NT2/D1 (cell line): ENCODE measurements at regions not wholly inside any gene's neighbourhood (a gene's known extent, or its start where the extent isn't known, plus 50 kb on each side); places are given as distances from the start of the nearest gene placed in this dataset.
"Not testable (repeated sequence)": the region's sequence is repeated elsewhere in the genome, so short reads cannot be mapped to it uniquely, and the experiment has no call there.

Experiments
- SUZ12 ChIP-seq: IDR thresholded peaks from 2 replicates; pipeline ENCODE4 v1.6.1; 2011; ENCODE audit not compliant: insufficient read length, insufficient read depth; ENCODE audit errors: extremely low read depth
- YY1 ChIP-seq: IDR thresholded peaks from 2 replicates; pipeline ENCODE4 v1.6.1; 2011; ENCODE audit not compliant: insufficient read length, insufficient read depth

DNA sequence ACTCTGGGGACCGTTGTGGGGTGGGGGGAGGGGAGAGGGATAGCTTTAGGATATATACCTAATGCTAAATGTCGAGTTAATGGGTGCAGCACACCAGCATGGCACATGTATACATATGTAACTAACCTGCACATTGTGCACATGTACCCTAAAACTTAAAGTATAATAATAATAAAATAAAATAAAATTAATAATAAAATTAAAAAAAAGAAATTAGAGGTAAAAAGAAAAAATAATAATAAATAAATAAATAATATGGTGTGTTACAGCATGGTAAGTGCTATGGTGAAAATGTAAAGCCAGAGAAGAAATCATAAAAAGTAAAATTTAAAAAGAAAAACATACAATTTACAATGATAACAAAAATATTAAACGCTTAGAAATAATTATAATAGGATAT, 552.8 kb upstream of the PBX1 start:
- TF ChIP-seq SUZ12, YY1: not testable (repeated sequence)
